Spinal cord (tissue), 10 donors: ENCODE measurements at regions not wholly inside any gene's neighbourhood (a gene's known extent, or its start where the extent isn't known, plus 50 kb on each side); places are given as distances from the start of the nearest gene placed in this dataset. TPM values are rescaled to one million over a fixed set of nuclear protein-coding genes. Genes with fewer than 3 reads are reported as not detected.

ENCODE experiments used
- DNase-seq, 6 donors: peaks; one replicate each; pipeline versions ENCODE4 v3.0.0 to v3.0.0-alpha.2; 2013 to 2015; ENCODE audit warnings: low spot score in 6 of 6, low read depth in 4 of 6
- H3K27ac ChIP-seq: one replicate; pipeline ENCODE4 v1.5.1; 2013; ENCODE audit warnings: low read depth, low read length, control low read depth
- H3K27me3 ChIP-seq: one replicate; pipeline ENCODE4 v1.6.1; 2013; ENCODE audit warnings: low read length; ENCODE audit not compliant: control insufficient read depth, insufficient read depth
- H3K36me3 ChIP-seq: one replicate; pipeline ENCODE4 v1.6.1; 2013; ENCODE audit warnings: low read length; ENCODE audit not compliant: control insufficient read depth, insufficient read depth
- H3K4me1 ChIP-seq: one replicate; pipeline ENCODE4 v1.6.1; 2013; ENCODE audit warnings: low read length; ENCODE audit not compliant: control insufficient read depth, insufficient read depth
- H3K4me3 ChIP-seq: one replicate; pipeline ENCODE4 v1.5.1; 2013; ENCODE audit warnings: low read depth, low read length, control low read depth
- H3K9me3 ChIP-seq: one replicate; pipeline ENCODE4 v1.6.1; 2013; ENCODE audit warnings: low read length; ENCODE audit not compliant: control insufficient read depth, insufficient read depth
- WGBS: methylation state at CpG from one replicate; pipeline ENCODE4 v1.1.5; 2013; ENCODE audit warnings: missing lambda C conversion rate; ENCODE audit not compliant: insufficient coverage; 5-methylcytosine and 5-hydroxymethylcytosine counted together
- small RNA-seq: library from RNA; depleted of rRNA; stranded (forward); fragments of <200 nt; gene quantifications from one replicate; pipeline ENCODE3, GENCODE V24; 2014; ENCODE audit warnings: low replicate concordance
- donor health status: healthy.

DNA sequence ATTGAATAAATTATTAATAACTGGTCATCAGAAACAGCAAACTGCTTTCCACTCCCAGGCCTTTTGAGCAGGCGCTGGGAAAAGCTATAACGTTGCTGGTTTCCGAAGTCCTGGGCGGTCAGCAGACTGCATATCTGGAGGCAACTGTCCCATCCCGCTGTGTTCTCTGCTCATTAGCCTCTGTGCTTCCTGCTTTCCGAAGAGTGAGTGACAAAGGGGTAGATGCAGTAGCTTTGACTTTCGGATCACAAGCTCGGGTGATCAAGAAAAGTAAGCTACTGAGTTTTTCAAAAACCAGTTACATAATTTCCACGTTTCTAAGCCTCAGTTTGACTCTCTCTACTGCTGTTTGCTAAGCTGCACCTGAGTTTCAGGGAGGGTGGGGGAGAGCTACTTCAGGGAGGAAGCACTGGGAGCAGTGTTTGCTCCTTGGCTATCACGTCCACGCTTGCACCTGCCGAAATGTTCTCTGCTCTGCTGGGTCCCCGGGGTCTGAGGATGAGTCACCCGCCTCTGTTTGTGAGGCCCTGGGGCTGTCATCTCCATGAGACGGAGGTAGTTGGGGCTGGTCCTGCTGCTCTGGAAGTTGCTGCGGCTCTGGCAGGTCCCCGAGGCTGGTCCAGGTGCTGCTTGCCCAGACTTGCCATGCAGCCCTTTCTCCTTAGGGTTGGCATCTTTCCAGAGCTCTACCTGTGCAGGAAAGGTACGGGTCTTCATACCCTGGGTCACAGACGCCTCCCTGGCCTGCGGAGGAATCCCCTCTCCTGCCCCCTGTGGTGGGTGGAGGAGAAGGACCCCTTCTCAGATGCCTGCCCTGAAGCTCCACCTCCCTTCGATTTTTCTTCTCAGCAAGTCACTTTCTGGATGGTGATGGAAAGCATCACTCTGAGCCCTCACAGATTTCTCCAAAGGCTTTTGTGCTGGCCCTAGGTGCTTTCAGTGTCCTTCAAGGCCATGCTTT lies 220.0 kb downstream of the QKI start:
- Histone ChIP-seq H3K4me3 (no peak overlapping the region), H3K27me3 (peaks cover 4% of the 10 kb centered on the region), H3K4me1 (peaks cover 14% of the 10 kb centered on the region), H3K36me3 (no peaks in the 10 kb centered on the region), H3K9me3 (peaks cover 2% of the 10 kb centered on the region), H3K27ac (no peak overlapping the region)
- DNase-seq, result no peak
- 90% methylated on average over 18 of the region's 21 CpGs for WGBS

DNA sequence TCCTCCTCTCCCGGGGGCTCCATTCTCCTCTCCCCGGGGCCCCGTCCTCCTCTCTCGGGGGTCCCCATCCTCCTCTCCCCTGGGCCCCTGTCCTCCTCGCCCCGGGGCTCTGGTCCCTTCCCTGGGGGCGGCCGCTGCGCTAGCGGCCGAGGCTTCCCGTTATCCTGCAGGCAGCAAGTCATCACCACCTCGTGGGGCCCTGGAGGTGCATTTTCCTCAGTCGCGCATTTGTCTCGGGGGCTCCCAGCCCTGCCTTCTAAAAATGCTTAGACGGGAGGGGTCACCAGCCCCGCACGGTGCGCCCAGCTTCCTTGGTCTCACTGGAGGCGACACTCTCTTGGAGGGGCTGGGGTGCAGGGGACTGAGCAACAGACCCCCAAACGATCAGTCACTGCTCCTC lies 216.5 kb downstream of the QKI start:
- Histone ChIP-seq H3K27me3 (peaks cover 4% of the 10 kb centered on the region), H3K36me3 (no peaks in the 10 kb centered on the region), H3K4me3 (no peak overlapping the region), H3K27ac (no peak overlapping the region), H3K4me1 (peaks cover 13% of the 10 kb centered on the region), H3K9me3 (peaks cover 3% of the 10 kb centered on the region)
- DNase-seq, result no peak
- 47% methylated on average over 22 of the region's 22 CpGs for WGBS

DNA sequence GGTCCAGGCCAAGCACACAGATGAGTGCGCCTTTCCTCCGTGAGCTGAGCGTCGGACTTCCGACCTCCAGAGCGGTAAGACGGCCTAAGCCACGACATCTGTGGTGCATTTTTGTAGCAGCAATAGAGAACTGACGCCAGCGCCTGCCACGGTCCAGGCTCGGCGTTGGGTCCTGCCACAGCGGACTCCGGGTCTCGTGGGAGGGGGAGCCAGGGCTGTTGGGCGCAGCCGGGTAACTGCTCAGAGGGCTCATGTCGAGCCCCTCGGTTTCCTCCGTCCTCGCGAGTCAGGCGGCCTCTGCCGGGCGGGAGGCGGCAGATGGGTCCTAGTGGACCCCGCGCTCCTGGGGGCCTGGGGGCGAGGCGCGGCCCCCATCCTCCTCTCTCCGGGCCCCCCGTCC lies 216.1 kb downstream of the QKI start:
- H3K27ac ChIP-seq, result no peak overlapping the region
- H3K4me1 ChIP-seq, result peaks cover 9% of the 10 kb centered on the region
- H3K4me3 ChIP-seq, result no peak overlapping the region
- peaks cover 3% of the 10 kb centered on the region for H3K9me3 ChIP-seq
- no peaks in the 10 kb centered on the region for H3K36me3 ChIP-seq
- WGBS, result 29% methylated on average over 34 of the region's 34 CpGs
- peaks cover 4% of the 10 kb centered on the region for H3K27me3 ChIP-seq
- peak in 1 of 6 donors; percentile 17 for DNase-seq

DNA sequence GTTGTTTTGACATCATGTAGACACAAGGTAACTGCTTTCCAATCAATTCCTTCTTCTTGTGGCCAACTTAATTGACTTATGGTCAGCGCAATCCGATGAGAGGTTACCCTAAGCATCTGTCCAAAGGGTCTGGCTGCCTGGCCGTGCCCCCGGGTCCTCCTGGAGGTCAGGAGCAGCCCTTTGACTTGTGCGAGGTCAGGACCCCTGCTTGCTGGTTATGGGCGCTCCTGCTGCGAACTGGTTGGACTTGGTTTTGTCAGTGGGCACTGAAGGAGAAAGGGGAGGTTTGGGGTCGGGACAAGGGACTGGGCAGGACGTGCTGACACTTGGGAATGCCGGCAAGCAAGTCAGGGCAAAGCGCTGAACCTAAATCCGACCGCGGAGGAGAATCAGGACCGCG lies 215.6 kb downstream of the QKI start:
- Histone ChIP-seq H3K36me3 (no peaks in the 10 kb centered on the region), H3K27ac (no peak overlapping the region), H3K27me3 (peaks cover 4% of the 10 kb centered on the region), H3K4me1 (peaks cover 9% of the 10 kb centered on the region), H3K9me3 (peaks cover 3% of the 10 kb centered on the region), H3K4me3 (no peak overlapping the region)
- no peak for DNase-seq
- 48% methylated on average over 16 of the region's 16 CpGs for WGBS

Small RNA genes in the stretch of these regions (small RNA-seq; reads per million reads assigned to genes)
- not detected for gene RN7SL366P
